ENCODE measurements at regions not wholly inside any gene's neighbourhood (a gene's known extent, or its start where the extent isn't known, plus 50 kb on each side); places are given as distances from the start of the nearest gene placed in this dataset.

- no peak for DNase-seq (ENCODE audit: low spot score)
These were observed 141.2 kb downstream of the MYCN start for GRCh38 chr2:16081316-16082200.

DNA sequence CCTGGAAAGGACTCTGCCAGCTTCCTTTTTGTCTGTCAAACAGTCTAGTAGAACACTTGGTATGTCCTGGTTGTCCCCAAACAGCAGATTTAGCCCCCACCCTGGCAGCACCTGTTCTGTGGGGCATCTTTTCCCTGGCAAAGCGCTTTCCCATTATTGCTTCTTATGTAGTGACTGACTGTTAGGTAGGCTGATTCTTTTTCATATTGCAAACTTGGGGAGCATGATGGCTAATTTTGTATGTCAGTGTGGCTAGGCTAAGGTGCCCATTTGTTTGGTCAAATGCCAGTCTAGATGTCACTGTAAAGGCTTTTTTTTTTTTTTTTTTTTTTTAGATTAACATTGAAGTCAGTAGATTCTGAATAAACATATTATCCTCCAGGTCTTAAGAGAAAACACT lies 140.2 kb downstream of the MYCN start:
- DNase-seq (ENCODE audit: low spot score): no peak

GRCh38 chr2:16080071-16080470 lies 139.7 kb downstream of the MYCN start:
- DNase-seq (ENCODE audit: low spot score): no peak

DNA sequence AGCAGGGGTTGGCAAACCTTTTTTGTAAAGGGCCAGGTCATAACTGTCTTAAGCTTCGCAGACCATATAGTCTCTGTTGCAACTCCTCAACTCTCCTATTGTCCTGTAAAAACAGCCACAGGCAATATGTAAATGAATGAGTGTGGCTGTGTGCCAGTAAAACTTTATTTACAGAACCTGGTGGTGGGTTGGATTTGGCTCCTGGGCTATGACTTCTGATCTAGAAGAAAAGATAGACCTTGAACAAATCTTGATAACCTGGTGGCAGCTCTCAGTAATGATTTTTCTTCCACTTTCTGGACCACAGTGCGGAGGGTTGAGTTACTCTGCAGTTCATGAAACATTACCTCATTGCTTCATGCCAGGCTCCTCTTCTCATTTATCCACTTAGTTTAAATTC lies 139.3 kb downstream of the MYCN start:
- DNase-seq (ENCODE audit: low spot score): no peak

DNA sequence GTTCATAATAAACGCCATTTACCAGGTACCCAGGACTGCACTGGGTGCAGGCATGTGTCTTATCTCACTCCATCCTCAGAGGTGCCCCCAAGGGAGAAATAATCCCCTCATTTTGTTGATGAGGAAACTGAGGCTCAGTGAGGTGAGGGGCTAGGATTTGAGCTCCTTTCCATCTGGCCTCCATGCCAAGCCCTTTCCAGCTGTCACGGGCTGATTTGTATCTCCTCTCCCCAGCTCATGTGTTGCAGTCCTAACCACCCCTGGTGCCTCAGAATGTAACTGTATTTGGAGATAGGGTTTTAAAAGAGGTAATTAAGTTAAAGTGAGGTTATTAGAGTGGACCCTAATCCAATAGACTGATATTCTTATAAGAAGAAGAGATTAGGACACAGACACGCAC lies 137.3 kb downstream of the MYCN start:
- DNase-seq (ENCODE audit: low spot score): no peak

DNA sequence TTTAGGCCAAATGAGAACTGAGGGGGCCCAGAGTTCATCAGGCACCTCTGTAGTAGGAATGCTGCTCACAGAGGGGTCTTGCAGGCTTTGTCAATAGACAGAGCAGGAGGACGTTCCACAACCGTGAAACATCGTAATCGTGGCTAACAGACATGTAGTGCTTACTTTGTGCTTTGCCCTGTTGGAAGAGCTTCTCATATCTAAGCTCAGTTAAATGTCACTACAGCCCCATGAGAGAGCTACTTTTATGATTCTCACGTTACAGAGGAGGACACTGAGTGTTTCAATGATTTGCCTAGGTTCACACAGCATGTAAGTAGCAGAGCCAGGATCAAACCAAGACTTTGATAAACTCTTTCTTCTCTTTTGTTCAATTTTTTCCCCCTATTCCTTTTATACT lies 136.6 kb downstream of the MYCN start:
- no peak for DNase-seq (ENCODE audit: low spot score)

DNA sequence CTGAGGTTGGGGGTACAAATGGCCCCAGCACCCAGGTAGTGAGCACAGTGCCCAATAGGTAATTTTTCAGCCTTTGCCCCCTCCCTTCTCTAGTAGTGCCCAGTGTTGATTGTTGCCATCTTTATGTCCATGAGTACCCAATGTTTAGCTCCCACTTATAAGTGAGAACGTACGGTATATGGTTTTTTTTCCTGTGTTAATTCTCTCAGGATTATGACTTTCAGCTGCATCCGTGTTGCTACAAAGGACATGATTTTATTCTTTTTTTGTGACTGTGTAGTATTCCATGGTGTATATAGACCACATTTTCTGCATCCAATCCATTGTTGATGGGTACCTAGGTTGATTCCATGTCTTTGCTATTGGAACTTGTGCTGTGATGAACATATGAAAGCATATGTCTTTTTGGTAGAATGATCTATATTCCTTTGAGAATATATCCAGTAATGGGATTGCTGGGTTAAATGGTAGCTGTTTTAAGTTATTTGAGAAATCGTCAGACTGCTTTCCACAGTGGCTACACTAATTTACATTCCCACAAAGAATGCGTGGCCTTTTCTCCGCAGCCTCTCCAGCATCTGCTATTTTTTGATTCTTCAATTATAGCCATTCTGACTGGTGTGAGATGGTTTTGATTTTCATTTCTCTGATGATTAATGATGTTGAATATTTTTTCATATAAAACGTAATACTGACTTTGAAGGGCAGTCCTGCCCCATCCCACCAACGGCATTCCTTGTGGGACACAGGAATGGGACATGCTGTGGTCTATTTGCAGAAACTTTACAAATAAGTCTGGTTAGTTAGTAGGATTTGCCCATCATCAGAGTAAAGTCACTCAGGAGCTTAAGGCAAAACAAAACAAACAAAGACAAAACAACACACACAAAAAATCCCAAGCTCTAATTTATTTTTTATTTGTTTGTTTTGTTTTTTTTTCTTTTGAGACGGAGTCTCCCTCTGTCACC lies 135.0 kb downstream of the MYCN start:
- DNase-seq (ENCODE audit: low spot score): no peak

DNA sequence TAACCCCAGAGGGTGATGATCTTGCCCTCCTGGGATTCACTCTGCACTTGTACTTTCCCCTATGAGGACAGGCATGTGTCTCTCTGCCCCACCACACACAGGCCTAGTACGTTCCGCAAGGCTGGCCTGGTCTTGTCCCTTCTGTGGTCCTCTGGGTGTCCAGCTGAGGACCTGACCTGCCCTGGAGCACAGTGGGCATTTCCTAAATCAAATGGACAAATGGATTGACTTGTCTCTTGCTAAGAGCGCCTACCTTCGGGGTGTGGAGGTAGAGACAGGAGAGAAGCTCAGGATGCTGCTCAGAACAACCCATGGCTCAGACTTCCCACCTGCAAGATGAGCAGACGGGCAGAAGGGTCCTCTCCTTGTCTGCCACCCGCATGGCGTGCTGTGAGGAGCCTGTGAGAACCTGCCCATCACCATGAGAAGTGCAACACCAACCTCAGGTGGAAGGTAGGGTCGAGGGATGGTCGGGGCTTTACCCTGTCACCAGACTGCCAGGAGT lies 133.6 kb downstream of the MYCN start:
- no peak for DNase-seq (ENCODE audit: low spot score)

- DNase-seq (ENCODE audit: low spot score): no peak
These were observed 133.1 kb downstream of the MYCN start for GRCh38 chr2:16073471-16073870.

DNA sequence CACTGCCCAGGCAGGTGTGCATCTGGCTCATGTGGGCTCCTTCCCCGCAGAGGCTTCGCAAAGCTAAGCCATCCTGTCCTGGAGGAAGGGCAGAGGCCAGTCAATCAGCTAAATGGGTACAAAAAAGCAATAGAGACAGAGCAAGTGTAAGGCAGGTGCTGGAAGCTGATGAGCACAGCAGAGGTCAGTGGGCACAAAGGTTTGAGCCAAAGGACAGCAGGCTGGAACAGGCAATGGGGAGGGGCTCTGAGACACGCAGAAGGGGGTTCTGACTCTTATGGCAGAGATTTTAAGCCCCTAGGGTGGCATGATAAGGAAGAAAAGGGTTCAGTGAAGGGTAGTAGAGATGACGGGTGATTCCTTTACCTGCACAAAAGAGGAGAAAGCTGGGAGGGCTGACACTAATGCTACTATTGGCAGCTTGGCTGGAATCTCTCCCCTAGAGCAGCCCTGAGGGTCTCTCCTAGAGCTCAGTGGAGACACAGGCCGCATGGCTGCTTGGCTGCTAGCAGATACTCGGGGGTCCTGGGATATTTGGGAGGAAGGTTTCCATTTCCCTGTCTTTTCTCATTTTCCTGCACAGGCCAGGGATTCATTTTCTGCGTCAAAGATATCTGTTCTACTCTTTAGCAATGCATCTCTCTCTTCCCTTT lies 132.4 kb downstream of the MYCN start:
- DNase-seq (ENCODE audit: low spot score): no peak

- no peak for DNase-seq (ENCODE audit: low spot score)
These were observed 131.7 kb downstream of the MYCN start for GRCh38 chr2:16071865-16072637.

- DNase-seq (ENCODE audit: low spot score): no peak
These were observed 130.9 kb downstream of the MYCN start for GRCh38 chr2:16071039-16071864.

- DNase-seq (ENCODE audit: low spot score): no peak
These were observed 130.3 kb downstream of the MYCN start for GRCh38 chr2:16070648-16070971.

DNA sequence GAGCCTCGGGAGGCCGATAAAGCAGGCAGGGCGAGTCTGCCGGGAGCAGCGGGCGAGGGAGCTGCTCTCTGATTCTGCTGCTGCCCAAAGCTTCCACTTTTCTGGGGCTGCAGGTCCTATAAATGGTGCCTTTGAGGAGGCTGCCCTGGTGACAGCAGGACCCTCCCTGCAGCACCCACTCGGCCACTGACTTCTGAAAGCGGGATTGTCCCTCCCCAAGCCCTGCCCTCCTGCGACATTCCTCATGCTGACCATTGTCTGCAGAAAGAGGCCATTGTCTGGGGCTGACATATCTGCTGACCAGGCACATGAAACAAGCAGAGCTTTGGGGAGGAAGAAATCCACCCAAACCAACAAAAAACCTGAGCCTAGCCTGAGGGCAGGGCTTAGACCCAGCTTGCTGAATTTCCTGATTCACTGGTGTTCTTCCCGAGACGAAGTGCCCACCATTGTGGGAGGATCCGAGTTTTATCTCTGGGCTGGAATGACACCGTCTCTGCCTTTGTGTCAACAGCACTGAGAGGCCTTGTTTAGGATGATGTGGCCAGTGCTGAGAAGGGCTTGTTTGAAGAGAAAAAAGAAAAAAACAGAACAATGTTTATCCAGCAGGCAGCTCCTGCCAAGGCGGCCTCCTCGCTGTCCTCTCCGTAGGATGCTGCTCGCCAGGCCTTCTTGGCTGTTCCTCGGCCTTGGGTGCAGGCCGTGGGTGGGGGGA lies 129.7 kb downstream of the MYCN start:
- peak; percentile 99 for DNase-seq (ENCODE audit: low spot score)

DNA sequence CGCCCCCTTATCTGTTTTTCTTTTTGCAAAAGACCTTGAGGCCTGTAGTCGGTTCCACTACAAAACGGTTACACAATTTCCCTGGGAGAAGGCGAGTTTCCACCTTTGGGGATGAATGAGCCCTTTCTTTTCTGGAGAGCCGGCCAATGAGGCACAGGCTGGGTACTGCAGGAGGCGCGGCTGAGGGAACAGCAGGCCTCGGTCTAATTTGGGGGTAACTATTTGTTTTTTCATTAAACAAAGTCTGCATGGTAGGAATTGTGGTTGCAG lies 129.2 kb downstream of the MYCN start:
- no peak for DNase-seq (ENCODE audit: low spot score)

DNA sequence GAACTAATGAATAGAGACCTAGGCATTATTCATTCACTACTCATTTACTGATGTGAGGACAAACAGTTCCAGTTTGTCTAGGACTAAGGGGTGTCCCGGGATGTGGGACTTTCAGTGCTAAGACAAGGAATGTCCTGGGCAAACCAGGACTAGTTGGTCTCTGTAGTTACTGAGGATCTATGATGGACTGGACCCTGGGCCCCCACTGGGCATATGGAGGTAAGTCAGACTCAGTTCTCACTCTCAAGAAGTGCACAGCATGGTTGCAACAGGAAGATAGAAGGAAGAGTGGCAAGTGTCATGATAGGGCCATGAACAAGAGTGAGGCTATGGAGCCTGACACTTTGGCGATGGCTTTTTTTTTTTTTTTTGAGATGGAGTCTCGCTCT lies 128.2 kb downstream of the MYCN start:
- no peak for DNase-seq (ENCODE audit: low spot score)

DNA sequence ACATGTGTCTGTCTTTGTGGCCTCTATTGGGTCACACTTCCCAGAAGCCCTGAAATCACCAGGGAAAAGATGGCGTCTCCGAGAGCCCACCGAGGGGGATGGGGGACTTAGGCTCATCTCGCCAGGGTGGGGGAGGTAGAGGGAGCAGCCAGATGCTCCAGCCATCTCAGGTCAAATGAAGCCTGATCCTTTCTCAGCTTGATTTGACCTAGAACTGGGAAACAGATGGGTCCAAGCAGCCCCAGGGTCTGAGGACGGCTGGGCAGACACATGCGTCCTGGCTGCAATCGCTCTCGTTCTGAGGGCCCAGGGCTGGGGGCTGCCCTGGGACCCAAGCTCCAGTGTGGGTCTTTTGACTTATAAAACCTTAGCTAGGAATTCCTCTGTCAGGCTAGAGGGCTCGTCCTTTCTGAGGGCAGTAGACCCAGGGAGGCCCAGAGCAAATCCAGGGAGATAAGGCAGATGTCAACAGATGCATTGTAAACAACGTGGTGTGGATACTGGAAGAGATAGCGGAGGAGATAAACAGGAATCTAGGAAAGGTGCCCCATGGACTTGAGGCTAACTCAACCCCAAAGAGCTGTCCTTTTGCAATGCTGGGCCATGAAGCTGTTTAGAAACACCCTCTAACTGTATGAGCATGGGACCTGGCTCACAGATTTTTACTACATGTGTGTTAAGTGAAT lies 127.7 kb downstream of the MYCN start:
- DNase-seq (ENCODE audit: low spot score): no peak

GRCh38 chr2:16067444-16067843 lies 127.1 kb downstream of the MYCN start:
- DNase-seq (ENCODE audit: low spot score): no peak

DNA sequence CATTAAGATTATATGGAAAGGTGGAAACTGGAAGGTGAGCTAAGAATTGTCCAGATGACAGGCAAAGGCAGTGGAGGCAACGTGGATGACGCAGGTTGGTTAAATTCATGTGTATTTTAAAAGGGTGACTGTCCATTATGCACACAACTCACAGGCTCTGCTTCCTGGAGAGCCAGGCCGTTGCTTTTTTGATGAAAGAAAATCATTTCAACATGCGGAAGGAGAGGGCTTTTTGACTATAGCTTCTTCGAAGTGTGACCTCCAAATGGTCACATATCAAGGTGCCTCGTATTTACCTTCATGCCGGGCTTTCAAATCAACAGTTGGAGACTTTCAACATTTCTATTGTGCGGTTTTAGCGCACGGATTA lies 126.7 kb downstream of the MYCN start:
- no peak for DNase-seq (ENCODE audit: low spot score)
